GM12878 (cell line): ENCODE measurements at regions not wholly inside any gene's neighbourhood (a gene's known extent, or its start where the extent isn't known, plus 50 kb on each side); places are given as distances from the start of the nearest gene placed in this dataset.

ENCODE experiments used
- ATAC-seq: fragments of 200-7000 bp; cut with Tn5 transposase; 3 replicates; pipeline ENCODE4 v1.9.1; 2020; ENCODE audit warnings: mild to moderate bottlenecking, moderate library complexity
- BruUV-seq: library from RNA; stranded (reverse); fragments of 400-500 nt; replicated peaks from 2 replicates; lab custom pipeline; 2021; lab: Mats Ljungman, UMichigan
- CTCF ChIA-PET: fragments of 300-600 bp; sonication (Branson Sonifier 250); formaldehyde crosslinking; extraction: SDS; loops from one replicate; lab custom pipeline; 2021; ENCODE audit warnings: inconsistent platforms; lab: Yijun Ruan, JAX
- POLR2A ChIA-PET: fragments of 350-600 bp; formaldehyde crosslinking; extraction: SDS; loops from one replicate; lab custom pipeline; 2021; ENCODE audit warnings: inconsistent platforms; lab: Charles Lee
- RAD21 ChIA-PET: fragments of 300-600 bp; sonication (Branson Sonifier 250); formaldehyde crosslinking; loops from one replicate; lab custom pipeline; 2023; ENCODE audit warnings: antibody characterized with exemption; ENCODE audit not compliant: unreplicated experiment; lab: Charles Lee
- SMC1A ChIA-PET: fragments of 300-600 bp; sonication (Branson Sonifier 250); formaldehyde crosslinking; loops from one replicate; lab custom pipeline; 2023; ENCODE audit not compliant: unreplicated experiment, uncharacterized antibody; lab: Charles Lee
- DNase-seq: peaks from one replicate; pipeline ENCODE4 v3.0.0-alpha.2; 2011; ENCODE audit warnings: low read depth, low spot score
- FAIRE-seq: peaks from 3 replicates; lab custom pipeline; 2011; peaks lifted over from hg19 to GRCh38; lab: Jason Lieb, UNC
- H2AFZ ChIP-seq: 2 replicates; pipeline ENCODE4 v1.6.0; 2011; ENCODE audit warnings: low read depth, low read length, control low read depth; ENCODE audit not compliant: control insufficient read depth
- H3K27ac ChIP-seq: 2 replicates; pipeline ENCODE4 v1.5.1; 2011; ENCODE audit warnings: control low read depth; ENCODE audit not compliant: control insufficient read depth, insufficient read depth
- H3K27me3 ChIP-seq, 2 experiments: replicated peaks in 1 of 2; 2 replicates each; pipeline versions ENCODE4 v1.6.0 to v1.6.1; 2011; ENCODE audit warnings: low read length in 1 of 2; ENCODE audit not compliant: control insufficient read depth in 2 of 2, insufficient read depth in 2 of 2
- H3K36me3 ChIP-seq, 2 experiments: 2 replicates each; pipeline ENCODE4 v1.5.1; 2011; ENCODE audit warnings: low read length in 1 of 2; ENCODE audit not compliant: control insufficient read depth in 2 of 2, insufficient read depth in 2 of 2
- H3K4me1 ChIP-seq: 2 replicates; pipeline ENCODE4 v1.6.1; 2011; ENCODE audit warnings: mild to moderate bottlenecking, low read length, moderate library complexity, mixed read lengths; ENCODE audit not compliant: control insufficient read depth, insufficient read depth
- H3K4me2 ChIP-seq: 2 replicates; pipeline ENCODE4 v1.6.0; 2011; ENCODE audit warnings: control low read depth; ENCODE audit not compliant: control insufficient read depth, insufficient read depth
- H3K4me3 ChIP-seq: fragments of 200-600 bp; sonication (generic); 2 replicates; pipeline ENCODE4 v1.5.1; 2016
- H3K79me2 ChIP-seq: 2 replicates; pipeline ENCODE4 v1.6.0; 2011; ENCODE audit warnings: low read length; ENCODE audit not compliant: control insufficient read depth, insufficient read depth
- H3K9ac ChIP-seq: 2 replicates; pipeline ENCODE4 v1.8.0; 2011; ENCODE audit warnings: low read length, control low read depth, mixed read lengths; ENCODE audit not compliant: control insufficient read depth, insufficient read depth
- H3K9me3 ChIP-seq: replicated peaks from 3 replicates; pipeline ENCODE4 v1.5.1; 2011; ENCODE audit warnings: mild to moderate bottlenecking, low read length; ENCODE audit not compliant: control insufficient read depth, insufficient read depth
- H4K20me1 ChIP-seq: 2 replicates; pipeline ENCODE4 v1.6.0; 2011; ENCODE audit not compliant: control insufficient read depth, insufficient read depth
- E2F4 ChIP-seq: IDR thresholded peaks from 2 replicates; pipeline ENCODE4 v1.6.1; 2012; ENCODE audit warnings: low read depth, low read length, improper control_type of control experiment
- E4F1 ChIP-seq: fragments of 450-650 bp; IDR thresholded peaks from 2 replicates; pipeline ENCODE4 v1.6.1; 2018; ENCODE audit warnings: borderline replicate concordance, mild to moderate bottlenecking; ENCODE audit not compliant: partially characterized antibody
- EED ChIP-seq: sonication (generic); IDR thresholded peaks from 2 replicates; pipeline ENCODE4 v1.6.1; 2016; ENCODE audit warnings: antibody characterized with exemption, low read depth
- GABPA ChIP-seq: IDR thresholded peaks from 2 replicates; pipeline ENCODE4 v1.6.1; 2014; ENCODE audit warnings: antibody characterized with exemption, low read depth, mild to moderate bottlenecking, inconsistent platforms
- MTA3 ChIP-seq: IDR thresholded peaks from 2 replicates; pipeline ENCODE4 v1.6.1; 2012; ENCODE audit warnings: low read length, inconsistent platforms, borderline replicate concordance
- NFXL1 ChIP-seq: fragments of 450-650 bp; IDR thresholded peaks from 2 replicates; pipeline ENCODE4 v1.6.1; 2017; ENCODE audit warnings: antibody characterized with exemption, mild to moderate bottlenecking, borderline replicate concordance
- POLR2A ChIP-seq: IDR thresholded peaks from 2 replicates; pipeline ENCODE4 v1.6.1; 2011; ENCODE audit warnings: low read depth, mild to moderate bottlenecking, low read length
- POU2F2 ChIP-seq: IDR thresholded peaks from 3 replicates; pipeline ENCODE4 v1.6.1; 2011; ENCODE audit warnings: low read depth, mild to moderate bottlenecking, low read length, borderline replicate concordance
- RAD21 ChIP-seq: IDR thresholded peaks from 2 replicates; pipeline ENCODE4 v1.6.1; 2011; ENCODE audit warnings: mild to moderate bottlenecking, low read depth, low read length, moderate library complexity; ENCODE audit not compliant: insufficient read depth
- RELB ChIP-seq: fragments of 450-650 bp; IDR thresholded peaks from 2 replicates; pipeline ENCODE4 v1.6.1; 2017; ENCODE audit warnings: low read depth, mild to moderate bottlenecking, moderate library complexity
- SMC3 ChIP-seq: IDR thresholded peaks from 2 replicates; pipeline ENCODE4 v1.6.1; 2011; ENCODE audit warnings: low read length, improper control_type of control experiment, borderline replicate concordance
- TCF12 ChIP-seq: IDR thresholded peaks from 2 replicates; pipeline ENCODE4 v1.6.1; 2011; ENCODE audit warnings: low read depth, mild to moderate bottlenecking, low read length
- WRNIP1 ChIP-seq: IDR thresholded peaks from 2 replicates; pipeline ENCODE4 v1.6.1; 2011; ENCODE audit warnings: low read depth, low read length, improper control_type of control experiment, borderline replicate concordance
- ZBTB40 ChIP-seq: fragments of 450-650 bp; IDR thresholded peaks from 2 replicates; pipeline ENCODE4 v1.6.1; 2016; ENCODE audit warnings: mild to moderate bottlenecking, moderate library complexity, borderline replicate concordance
- in situ Hi-C: fragments of 300-500 bp; cut with MboI; formaldehyde crosslinking; loops from 9 replicates; pipeline ENCODE4 v1.14.3; 2018; ENCODE audit warnings: mixed read lengths
- intact Hi-C: fragments of 100-400 bp; cut with micrococcal nuclease; formaldehyde crosslinking; loops from one replicate; pipeline ENCODE4 v1.14.2; 2022; ENCODE audit not compliant: unreplicated experiment

GRCh38 chr4:171717231-171717741 lies 95.9 kb upstream of the GALNTL6 start:
- Histone ChIP-seq H3K4me1 (no peaks in the 10 kb centered on the region), H3K9ac (no peak overlapping the region), H3K4me2 (no peak overlapping the region), H3K27me3 (no peaks in the 10 kb centered on the region), H2AFZ (no peak overlapping the region), H3K27ac (no peak overlapping the region), H3K36me3 (no peaks in the 10 kb centered on the region), H3K4me3 (no peak overlapping the region), H4K20me1 (no peaks in the 10 kb centered on the region), H3K79me2 (no peaks in the 10 kb centered on the region), H3K9me3 (no peaks in the 10 kb centered on the region; the same call in 2 of the 3 replicates)
- intact Hi-C loops (no loop called here), in situ Hi-C loops (no loop called here)
- ChIA-PET CTCF (no interaction called here), POLR2A (no interaction called here), SMC1A (no interaction called here), RAD21 (no interaction called here)
- BruUV-seq, result no TSS peak
- TF ChIP-seq POLR2A (no peak), POU2F2 (no peak), SMC3 (no peak), GABPA (no peak), E4F1 (no peak), RELB (no peak), TCF12 (no peak), EED (no peak), MTA3 (no peak), WRNIP1 (no peak), E2F4 (no peak), RAD21 (no peak), NFXL1 (no peak), ZBTB40 (no peak)
- FAIRE-seq, result no peak
- ATAC-seq, result no peak
- DNase-seq, result no peak
